ENCODE measurements at regions not wholly inside any gene's neighbourhood (a gene's known extent, or its start where the extent isn't known, plus 50 kb on each side); places are given as distances from the start of the nearest gene placed in this dataset.
"Not testable (repeated sequence)": the region's sequence is repeated elsewhere in the genome, so short reads cannot be mapped to it uniquely, and the experiment has no call there.

- peak; percentile 26 for TF ChIP-seq CTCF (IDR thresholded peaks at IDR 0.05; ENCODE audit: unreplicated experiment)
- peaks cover 9% of the 10 kb centered on the region for H3K4me1 Mint-ChIP-seq (ENCODE audit: low read depth)
- no peaks in the 10 kb centered on the region for H3K36me3 Mint-ChIP-seq (ENCODE audit: insufficient read depth)
- DNase-seq (ENCODE audit: low spot score, unreplicated experiment): no peak
- no peaks in the 10 kb centered on the region for H3K27me3 Mint-ChIP-seq
- no peak overlapping the region for H3K27ac Mint-ChIP-seq
- peaks cover 11% of the 10 kb centered on the region for H3K9me3 Mint-ChIP-seq (ENCODE audit: low read depth)
- H3K4me3 Mint-ChIP-seq (ENCODE audit: low read depth): no peak overlapping the region
Observed at GRCh38 chr11:103609117-103610066, 427.0 kb upstream of the DDI1 start.

GRCh38 chr11:103610435-103610834 is 426.0 kb upstream of the DDI1 start:
- no peaks in the 10 kb centered on the region for H3K27me3 Mint-ChIP-seq

GRCh38 chr11:103611526-103612260 is 424.7 kb upstream of the DDI1 start:
- DNase-seq (ENCODE audit: low spot score, unreplicated experiment); H3K4me1 Mint-ChIP-seq (ENCODE audit: low read depth); H3K27ac Mint-ChIP-seq; H3K4me3 Mint-ChIP-seq (ENCODE audit: low read depth); H3K36me3 Mint-ChIP-seq (ENCODE audit: insufficient read depth); H3K27me3 Mint-ChIP-seq: not testable (repeated sequence)
- H3K9me3 Mint-ChIP-seq (ENCODE audit: low read depth): peaks cover 11% of the 10 kb centered on the region

More at GRCh38 chr11:103610435-103610834, 426.0 kb upstream of the DDI1 start:
- Mint-ChIP-seq H3K9me3 (ENCODE audit: low read depth) (peaks cover 11% of the 10 kb centered on the region), H3K4me1 (ENCODE audit: low read depth) (peaks cover 9% of the 10 kb centered on the region), H3K36me3 (ENCODE audit: insufficient read depth) (no peaks in the 10 kb centered on the region), H3K4me3 (ENCODE audit: low read depth) (no peak overlapping the region), H3K27ac (no peak overlapping the region)
- DNase-seq (ENCODE audit: low spot score, unreplicated experiment): no peak
- TF ChIP-seq CTCF (IDR thresholded peaks at IDR 0.05; ENCODE audit: unreplicated experiment): no peak

- not testable (repeated sequence) for H3K27ac Mint-ChIP-seq; H3K4me3 Mint-ChIP-seq (ENCODE audit: low read depth); DNase-seq (ENCODE audit: low spot score, unreplicated experiment); H3K36me3 Mint-ChIP-seq (ENCODE audit: insufficient read depth); H3K27me3 Mint-ChIP-seq; H3K4me1 Mint-ChIP-seq (ENCODE audit: low read depth)
- peaks cover 11% of the 10 kb centered on the region for H3K9me3 Mint-ChIP-seq (ENCODE audit: low read depth)
Observed at GRCh38 chr11:103612451-103612850, 424.0 kb upstream of the DDI1 start.

GRCh38 chr11:103616586-103616985 is 419.9 kb upstream of the DDI1 start:
- H3K9me3 Mint-ChIP-seq (ENCODE audit: low read depth); H3K27me3 Mint-ChIP-seq; DNase-seq (ENCODE audit: low spot score, unreplicated experiment); H3K4me1 Mint-ChIP-seq (ENCODE audit: low read depth); H3K36me3 Mint-ChIP-seq (ENCODE audit: insufficient read depth); H3K27ac Mint-ChIP-seq; H3K4me3 Mint-ChIP-seq (ENCODE audit: low read depth): not testable (repeated sequence)

- DNase-seq (ENCODE audit: low spot score, unreplicated experiment): no peak
- H3K36me3 Mint-ChIP-seq (ENCODE audit: insufficient read depth): no peaks in the 10 kb centered on the region
- peaks cover 3% of the 10 kb centered on the region for H3K9me3 Mint-ChIP-seq (ENCODE audit: low read depth)
- no peak overlapping the region for H3K27ac Mint-ChIP-seq
- no peaks in the 10 kb centered on the region for H3K27me3 Mint-ChIP-seq
- no peak for TF ChIP-seq CTCF (IDR thresholded peaks at IDR 0.05; ENCODE audit: unreplicated experiment)
- no peaks in the 10 kb centered on the region for H3K4me1 Mint-ChIP-seq (ENCODE audit: low read depth)
- no peak overlapping the region for H3K4me3 Mint-ChIP-seq (ENCODE audit: low read depth)
Observed at GRCh38 chr11:103618528-103618927, 417.9 kb upstream of the DDI1 start.
